CD4-positive, alpha-beta T cell treated with Interleukin-6 for 4 hours (primary cell): ENCODE measurements at regions not wholly inside any gene's neighbourhood (a gene's known extent, or its start where the extent isn't known, plus 50 kb on each side); places are given as distances from the start of the nearest gene placed in this dataset.

Source experiments
- DNase-seq: peaks from one replicate; pipeline ENCODE4 v3.0.0-alpha.2; 2020; ENCODE audit warnings: mixed read lengths

DNA sequence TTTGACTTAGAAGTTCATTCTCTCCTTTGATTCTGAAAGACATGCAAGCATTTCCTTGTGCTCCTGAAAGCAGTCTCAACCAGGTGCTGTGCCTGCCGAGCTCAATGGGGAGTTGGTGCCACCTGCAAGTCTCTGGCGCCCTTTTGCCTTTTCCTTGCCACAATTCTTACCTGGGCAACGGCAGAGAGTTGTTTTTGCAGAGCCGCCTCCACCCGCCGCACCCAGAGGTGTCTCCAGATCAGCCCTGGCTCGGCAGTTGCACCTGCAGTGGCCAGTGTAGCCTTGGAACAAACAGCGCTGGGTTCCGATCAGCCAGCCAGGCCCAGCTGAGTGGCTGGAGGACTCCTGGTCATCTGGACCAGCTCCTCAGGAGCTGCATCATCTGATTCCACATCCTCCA is 262.9 kb downstream of the IRX2 start:
- DNase-seq: no peak

DNA sequence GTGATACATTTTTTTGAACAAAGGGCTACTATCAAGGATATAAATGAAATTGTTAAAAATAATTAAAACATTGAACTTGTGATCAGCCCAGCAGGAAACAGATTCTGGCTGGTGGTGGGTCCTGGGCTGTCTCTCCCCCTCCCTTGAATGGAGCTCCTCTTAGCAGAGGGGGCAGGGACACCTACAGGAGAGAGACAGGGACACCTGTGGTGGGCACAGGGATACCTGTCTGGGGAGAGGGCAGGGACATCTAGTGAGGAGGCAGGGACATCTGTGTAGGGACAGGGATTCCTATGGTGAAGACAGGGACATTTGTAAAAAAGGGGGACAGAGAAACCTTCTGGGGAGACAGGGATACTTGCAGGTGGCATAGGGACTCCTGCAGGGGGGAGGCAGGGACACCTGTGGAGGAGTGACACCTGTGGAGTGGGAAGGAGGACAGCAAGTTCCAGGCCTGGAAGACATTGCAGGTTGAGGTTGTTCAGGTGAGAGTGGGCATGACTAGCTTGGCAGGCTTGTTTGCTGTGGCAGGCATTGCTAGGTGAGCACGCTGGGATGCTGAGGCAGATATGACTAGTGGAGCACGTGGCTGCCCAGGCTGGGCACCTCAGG is 264.2 kb downstream of the IRX2 start:
- no peak for DNase-seq

DNA sequence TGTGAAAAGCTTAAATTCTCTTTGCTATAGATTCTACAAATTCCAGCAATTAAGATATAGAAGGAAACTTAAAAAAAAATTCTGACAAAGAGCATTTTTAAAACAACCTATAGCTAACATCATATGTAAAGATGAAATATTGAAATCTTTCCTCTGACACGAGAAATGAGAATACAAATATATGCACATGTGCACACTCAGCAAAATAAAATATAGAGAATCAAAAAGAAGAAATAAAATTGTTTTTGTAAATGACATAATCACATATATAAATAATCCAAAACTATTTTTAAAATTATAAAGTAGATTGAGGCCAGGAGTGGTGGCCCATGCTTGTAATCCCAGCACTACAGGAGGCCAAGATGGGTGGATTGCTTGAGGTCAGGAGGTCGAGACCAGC is 265.1 kb downstream of the IRX2 start:
- DNase-seq: no peak

DNA sequence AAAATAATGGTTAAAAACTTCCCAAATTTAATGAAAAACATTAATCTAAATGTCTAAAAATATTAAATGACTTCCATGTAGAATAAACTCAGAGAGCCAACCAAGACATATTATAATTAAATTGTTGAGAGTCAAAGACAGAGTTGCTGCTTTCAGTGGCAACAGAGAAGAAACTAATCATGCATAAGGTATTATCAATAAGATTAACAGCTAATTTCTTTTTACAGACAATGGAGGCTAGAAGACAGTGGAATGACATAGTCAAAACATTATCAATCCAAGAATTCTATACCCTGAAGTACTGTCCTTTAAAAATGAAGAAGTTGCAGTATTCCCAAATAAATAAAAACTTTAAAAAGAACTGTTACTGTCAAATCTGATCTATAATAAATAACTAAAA is 268.7 kb downstream of the IRX2 start:
- DNase-seq: no peak

DNA sequence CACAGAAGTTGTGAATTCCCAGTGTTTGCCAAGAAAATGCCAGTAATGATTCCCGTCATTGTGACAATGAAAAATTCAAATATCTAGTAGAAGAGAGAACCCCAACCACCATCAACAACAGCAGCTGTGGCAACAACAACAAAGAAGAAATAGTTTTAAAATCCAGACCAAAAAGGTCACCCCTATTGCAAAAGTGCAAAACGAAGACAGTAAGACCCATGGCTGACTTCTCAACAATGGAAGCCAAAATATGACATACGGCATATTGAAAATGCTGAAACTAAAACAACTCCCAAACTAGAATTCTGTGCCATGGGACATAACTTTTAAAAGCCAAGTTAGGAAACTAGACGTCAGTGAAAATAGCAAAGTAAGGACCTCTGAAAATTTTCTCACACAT is 270.6 kb downstream of the IRX2 start:
- no peak for DNase-seq

DNA sequence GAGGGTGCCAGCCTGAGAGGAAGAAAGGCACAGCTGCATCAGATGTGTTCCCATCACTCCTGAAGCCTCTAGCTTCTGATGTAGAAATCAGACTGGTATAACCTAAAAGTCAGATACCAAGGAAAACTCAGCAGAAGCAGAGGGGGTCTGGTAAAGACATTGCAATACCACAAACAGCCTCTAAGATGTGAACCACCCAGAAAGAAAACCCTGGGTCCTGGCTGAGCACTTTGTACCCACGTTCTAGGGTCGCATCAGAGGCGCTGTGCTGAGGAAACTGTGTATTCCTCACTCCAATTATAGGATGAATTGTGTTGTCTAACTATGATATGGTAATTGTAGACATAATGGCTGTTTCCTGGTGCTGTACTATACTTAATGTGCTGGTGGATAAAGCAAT is 275.6 kb downstream of the IRX2 start:
- no peak for DNase-seq

DNA sequence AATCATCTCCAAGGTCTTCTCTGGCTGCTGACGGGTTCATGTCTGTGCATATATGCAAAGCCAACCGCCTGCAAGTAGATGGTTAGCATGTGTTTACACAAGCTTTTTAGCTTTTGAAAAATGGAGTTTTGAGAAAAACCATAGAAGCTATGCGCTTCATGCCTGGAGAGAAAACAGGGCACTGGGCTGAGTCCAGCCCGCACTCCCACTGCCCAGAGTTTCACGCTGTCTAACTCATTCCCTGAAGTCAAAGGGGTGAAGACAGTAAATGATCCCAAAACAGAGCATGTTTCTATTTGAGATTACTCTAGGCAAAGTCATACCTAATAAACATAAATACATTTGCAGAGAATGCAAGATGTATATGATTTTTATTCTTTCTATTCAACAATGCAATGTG is 278.8 kb downstream of the IRX2 start:
- no peak for DNase-seq

DNA sequence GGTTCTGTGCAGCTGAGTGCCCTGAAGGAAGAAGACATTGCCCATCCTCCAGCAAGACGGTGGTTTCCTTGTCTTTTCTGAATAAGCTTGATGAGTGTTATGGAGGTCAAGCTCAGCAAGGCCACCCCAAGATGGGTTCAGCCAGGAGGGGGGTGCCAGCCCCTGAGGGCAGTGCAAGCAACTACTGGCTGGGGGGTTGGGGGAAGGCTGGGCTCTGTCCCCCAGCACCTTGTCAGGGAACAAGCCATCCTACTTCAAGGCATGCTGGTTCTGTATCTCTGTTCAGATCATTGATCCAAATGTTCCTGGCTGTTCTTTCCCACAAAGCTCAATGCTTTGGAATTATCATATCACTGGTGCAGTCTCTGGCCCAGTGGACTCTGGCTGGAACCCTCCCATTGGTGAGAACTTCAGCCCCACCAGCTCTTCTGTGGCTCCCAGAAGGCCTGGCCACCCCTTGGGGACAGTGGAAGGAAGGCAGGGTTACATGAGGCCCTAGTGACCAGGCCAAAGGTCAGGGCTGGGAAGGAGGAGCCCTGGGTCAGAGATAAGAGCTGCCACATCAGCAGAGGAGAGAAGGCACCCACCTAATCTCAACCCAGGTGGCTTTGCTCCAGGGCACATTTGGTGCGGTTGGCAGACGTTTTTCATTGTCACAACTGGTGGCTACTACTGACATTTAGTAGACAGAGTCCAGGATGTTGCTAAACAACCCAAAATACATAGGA is 280.2 kb downstream of the IRX2 start:
- no peak for DNase-seq

DNA sequence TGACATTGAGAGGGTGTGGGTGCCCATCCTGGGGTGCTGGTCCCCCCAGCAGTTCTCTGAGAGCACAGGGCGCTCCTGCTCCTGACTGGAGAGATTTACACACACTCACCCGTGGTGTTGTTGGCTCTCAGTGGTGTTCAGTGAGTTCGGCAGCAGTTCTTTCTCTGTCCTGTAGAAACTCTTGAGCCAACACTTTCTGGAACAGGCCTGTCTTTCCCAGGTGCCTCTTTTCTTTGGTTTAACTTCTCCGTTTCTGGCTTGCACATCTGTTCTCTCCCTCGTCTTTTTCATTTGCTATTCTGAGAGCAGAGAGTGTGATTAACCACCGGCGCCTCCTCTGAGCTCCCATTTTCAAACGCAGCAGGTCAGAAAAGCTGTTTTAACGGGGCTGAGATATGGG is 284.5 kb downstream of the IRX2 start:
- no peak for DNase-seq

DNA sequence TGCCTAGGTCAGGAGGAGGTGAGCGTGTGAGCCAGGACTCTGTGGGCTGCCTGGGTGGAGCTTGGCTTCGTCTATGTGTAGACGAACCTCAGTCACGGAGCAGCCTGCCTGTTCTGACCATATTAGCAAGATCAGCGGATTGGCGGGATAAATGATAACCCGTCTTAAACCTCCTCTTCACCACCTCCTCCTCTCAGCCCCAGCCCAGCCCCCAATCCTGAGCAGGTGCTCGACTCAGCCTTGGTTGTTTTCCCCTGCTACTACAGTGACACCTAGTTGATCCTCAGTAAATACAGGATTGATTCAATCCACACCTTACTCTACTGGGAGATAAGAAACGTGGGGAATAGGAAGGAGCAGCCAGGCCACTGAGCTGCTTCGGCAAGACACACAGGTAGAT is 286.1 kb downstream of the IRX2 start:
- no peak for DNase-seq

DNA sequence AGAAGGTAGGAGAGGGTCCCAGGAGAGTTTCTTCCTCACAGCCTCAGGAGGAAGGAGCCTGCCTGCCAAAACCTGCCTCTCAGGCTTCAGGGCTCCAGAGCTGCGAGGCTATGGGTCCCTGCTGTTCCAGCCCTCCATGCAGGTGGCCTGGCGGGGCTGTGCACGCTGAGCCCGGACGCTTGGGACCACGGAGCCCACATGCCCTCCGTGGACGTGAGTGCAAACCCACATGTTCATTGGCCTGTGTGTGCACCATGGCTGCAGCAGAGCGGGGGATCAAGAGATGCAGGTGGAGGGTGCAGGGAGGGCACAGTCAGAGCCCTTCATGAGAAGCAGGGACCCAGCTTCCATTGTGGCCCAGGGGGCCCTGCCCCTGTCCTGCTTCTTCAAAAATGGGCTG is 287.3 kb downstream of the IRX2 start:
- DNase-seq: no peak

DNA sequence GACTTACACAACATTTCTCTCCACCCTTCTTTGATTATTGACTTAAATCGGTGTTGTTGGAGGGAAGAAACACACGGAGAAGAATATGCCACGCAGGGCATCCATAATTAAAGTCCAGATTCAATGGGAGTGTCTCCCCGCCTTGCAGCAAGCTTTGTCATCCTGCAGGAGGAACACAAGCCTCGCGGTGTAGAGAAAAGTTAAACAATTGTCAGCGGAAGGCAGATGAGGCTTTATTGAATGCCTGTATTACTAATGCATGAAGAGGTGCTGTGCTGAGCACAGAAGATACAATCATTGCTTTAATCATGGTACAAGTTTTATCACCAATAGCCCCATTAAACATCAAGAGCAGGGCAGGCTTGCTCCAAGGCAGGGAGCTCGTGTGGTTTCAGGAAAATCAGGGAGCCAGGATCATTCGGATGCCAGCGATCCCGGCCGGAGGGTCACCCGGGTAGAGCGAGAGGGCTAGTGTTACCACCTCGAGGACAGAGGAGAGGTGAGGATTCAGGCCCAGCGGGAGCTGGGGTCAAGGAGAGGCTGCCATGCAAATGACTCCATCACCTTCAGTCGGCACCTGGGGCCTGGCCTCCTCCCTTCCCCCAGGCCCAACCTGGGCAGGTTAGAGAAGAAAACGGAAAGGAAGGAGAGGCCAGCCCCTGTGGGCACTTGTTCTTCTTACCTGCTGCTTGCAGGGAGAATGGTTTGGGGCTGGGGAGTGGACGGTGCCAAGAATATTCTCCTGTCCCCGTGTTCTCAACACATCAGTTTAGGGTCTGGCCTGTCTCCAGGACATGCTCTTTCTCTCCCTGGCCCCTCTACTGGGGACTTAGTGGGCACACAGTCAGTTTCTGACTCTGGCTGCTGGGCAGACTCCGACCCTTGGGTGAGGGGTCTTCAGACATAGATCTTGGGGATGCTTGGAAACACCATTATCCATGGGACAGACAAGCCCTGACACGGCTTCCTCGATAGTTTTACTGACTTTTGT is 289.5 kb downstream of the IRX2 start:
- DNase-seq: no peak

DNA sequence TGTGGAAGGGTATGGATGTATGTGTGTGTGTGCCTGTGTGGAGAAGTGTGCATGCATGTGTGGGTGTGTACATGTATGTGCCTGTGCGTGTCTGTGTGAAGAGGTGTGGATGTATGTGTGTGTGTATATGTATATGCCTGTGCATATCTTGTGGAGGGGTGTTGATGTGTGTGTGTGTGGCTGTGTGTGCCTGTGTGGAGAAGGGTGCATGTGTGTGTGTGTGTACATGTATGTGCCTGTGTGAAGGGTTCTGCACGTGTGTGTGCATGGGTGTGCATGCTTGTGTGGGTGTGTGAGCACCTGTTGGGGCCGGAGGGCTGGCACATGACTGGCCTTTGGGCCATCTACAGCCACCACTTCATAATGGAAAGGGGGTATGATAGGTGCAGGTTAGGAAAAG is 291.4 kb downstream of the IRX2 start:
- DNase-seq: no peak

DNA sequence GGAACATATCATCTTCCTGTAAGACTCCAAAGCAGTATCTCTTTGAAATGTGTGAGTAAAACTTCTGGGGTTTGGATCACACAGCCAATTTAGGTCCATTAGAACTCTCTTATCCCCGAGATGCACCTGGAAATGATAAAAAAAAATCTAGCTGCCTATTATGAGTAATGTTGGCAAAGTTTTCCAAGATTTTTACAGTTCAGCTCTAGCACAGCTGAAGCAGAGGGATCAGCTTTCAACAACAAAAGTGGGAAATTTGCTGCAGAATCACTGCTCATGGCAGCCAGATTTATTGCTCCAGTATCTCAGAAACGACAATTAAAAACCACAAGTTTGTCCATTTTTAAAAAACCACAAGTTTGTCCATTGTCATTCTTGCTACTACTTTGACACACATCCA is 292.2 kb downstream of the IRX2 start:
- DNase-seq: no peak

DNA sequence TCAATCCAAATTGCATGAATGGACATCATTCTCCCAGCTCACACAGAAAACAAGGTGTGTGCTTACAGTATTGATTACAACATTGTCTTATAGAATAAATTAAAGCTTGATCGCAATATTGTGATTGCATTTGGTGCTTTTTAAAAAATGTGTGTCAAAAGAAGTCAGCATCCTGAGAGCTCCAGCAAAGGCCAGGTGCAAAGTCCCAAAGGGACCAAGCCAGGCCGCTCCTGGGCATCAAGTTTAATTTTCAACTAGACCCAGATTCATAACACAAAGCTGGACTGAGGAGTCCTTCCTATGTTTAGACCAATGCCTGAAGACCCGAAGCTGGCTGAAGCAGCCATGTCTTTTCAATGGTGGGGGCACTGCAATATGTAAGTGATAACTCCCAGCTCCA is 295.6 kb downstream of the IRX2 start:
- DNase-seq: no peak

DNA sequence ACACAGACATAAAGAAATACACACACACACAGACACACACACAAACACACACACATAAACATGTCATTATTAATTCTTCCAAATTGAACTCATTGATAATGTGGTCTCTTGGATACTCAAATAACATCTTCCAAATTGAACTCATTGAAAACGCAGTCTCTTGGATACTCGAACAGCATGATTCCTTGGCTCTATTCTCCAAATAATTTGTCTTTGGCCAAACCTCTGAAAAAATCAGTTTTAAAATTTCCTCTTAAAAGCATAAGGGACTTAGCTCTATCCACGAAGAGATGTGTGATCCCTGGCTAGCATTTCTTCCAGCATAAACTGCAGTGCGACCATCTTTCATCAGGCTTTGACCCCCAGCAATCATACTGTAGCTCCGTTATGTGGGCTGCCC is 296.6 kb downstream of the IRX2 start:
- DNase-seq: no peak

DNA sequence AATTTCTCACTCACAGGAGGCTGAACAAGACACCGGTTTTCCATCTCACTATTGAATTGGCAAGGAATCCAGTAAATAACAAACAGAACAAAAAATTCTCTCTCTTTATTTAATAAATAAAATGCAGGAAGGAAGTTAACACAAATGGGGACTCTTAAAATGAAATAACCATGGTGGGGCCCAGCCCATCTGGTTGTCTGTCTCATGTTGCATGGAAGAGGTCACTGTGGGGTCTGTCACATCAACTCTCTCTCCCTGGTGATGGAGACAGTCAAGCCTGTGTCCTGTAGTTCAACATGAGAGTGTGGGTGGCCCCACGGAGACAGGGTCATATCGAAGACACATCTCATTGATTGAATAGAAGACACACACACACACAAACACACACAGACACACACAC is 297.7 kb downstream of the IRX2 start:
- DNase-seq: no peak

DNA sequence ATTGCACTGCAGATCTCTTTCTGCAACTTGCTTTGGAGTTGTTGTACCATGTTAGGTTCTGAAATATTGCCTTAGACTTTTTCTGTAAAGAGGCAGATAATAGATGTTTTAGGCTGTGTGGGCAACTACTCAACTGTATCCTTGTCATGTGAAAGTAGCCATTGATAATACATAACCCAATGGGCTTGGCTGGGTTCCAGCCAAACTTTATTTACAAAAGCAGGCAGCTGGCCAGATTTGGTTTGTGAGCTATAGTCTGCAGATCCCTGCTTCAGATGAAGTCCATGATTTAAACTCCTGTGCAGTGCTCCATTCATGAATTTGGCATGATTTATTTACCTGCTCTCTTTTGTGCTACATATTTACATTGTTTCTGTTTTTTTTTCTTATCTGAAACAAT is 300.4 kb downstream of the IRX2 start:
- DNase-seq: no peak

DNA sequence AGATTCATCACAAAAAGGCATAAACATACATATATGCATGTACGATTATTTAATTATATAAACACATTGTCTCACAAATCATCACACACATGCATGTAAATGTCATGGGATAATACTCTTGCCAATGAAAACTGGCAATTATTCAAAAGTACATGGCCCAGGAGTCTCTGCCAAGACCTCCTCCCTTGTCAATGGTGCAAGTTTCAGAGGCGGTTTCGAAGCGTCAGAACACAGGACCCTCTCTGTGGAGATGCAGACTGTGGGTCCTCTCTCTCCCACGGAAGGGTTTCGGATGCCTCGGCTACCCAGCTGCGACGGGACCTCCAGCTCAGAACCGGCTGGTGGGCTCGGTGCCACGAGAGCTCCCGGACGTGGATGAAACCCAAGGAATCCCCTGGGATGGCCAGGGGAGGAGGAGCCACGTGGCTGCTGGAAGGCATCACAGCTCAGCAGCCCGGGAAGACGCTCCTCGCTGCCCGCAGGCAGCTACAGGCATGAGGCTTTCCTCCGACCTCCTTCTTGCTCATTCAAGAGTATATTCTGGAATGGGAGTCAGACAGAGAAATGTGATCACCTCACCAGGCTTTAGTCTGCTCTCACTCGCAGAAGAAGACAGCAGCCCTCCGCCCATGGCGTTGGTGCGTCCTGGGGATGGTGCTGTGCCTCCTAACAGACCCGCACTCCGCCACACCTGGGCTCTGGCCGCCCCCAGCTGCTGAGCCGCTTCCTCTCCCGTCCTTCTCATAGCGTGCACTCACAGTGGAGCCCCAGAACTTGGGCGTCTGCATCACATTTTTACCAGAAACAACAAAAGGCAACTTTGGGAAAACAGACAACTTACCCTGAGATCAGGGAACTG is 308.8 kb downstream of the IRX2 start:
- DNase-seq: no peak

DNA sequence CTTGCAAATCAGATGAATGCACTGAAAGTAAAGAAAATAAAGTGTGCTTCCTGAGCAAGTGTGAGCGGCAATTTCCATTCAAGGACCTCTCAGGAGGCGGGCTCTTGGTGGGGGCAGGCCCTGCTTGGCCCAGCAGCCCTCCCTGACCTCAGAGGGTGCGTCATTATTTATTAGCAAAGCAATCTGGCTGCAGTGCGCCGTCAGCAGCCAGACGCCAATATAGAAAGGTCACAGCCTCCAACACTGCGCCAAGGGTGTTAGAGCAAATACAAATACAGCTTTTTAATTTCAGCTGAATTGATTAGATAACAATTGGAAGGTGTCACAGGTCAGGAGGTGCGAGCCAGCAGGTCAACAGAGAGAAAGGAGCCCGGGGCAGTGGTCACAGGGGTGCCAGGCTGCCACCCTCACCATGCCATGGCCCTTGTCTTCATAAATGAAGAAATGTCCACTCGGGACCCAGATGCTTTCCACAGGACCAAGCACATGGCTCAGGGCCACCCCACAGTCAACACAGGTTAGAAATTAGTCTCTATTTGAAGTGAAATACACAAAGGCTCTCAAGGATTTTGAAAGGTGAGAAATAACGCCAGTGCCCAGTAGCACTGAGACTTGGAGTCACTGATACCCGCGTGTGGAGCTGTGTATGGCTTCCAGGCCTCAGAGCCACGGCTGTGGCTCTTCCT is 309.8 kb downstream of the IRX2 start:
- no peak for DNase-seq

DNA sequence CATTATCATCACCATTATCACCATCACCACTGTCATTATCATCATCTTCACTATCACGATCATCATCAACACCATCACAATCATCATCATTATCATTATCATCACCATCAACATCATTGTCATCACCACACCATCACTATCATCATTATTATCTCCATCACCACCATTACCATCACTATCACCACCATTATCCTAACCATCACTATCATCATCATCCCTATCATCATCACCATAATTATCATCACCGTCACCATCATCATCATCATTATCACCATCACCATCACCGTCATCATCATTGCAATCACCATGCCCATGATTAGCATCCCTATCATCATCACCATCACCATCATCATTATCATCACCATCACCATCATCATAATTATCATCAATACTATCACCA is 311.9 kb downstream of the IRX2 start:
- DNase-seq: no peak

DNA sequence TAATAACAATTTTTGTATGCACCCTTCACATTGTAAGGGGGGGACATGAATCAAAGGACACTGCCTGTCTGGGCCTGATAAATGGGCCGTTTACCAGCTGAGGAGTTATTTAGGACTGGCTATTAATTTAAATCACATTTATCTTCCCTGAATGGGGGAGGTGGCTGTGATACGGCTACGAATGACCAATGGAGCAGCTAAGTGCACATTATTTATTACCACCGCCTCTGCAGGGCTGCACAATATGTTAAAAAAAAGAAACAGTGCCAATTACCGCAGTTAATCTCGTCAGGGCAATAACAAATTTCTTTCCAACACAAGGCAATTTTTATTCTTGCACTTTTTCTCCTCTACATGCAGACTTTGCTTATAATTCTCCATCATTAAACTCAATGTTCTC is 318.4 kb downstream of the IRX2 start:
- DNase-seq: no peak
